GM18511 (cell line): ENCODE measurements at regions not wholly inside any gene's neighbourhood (a gene's known extent, or its start where the extent isn't known, plus 50 kb on each side); places are given as distances from the start of the nearest gene placed in this dataset.
A peak's percentile ranks its signal among the peaks of the same experiment; 100 is the strongest.
"Not testable (repeated sequence)": the region's sequence is repeated elsewhere in the genome, so short reads cannot be mapped to it uniquely, and the experiment has no call there.

Experiments used
- ATAC-seq: cut with Tn5 transposase; IDR thresholded peaks from one replicate; pipeline ENCODE4 v1.9.1; 2021; ENCODE audit warnings: mild to moderate bottlenecking, moderate library complexity; ENCODE audit not compliant: unreplicated experiment

- ATAC-seq, result not testable (repeated sequence)
These were observed 319.6 kb upstream of the FGF16 start for GRCh38 chrX:77127571-77127970.

- ATAC-seq, result no peak
These were observed 303.3 kb upstream of the FGF16 start for GRCh38 chrX:77143907-77144306.

DNA sequence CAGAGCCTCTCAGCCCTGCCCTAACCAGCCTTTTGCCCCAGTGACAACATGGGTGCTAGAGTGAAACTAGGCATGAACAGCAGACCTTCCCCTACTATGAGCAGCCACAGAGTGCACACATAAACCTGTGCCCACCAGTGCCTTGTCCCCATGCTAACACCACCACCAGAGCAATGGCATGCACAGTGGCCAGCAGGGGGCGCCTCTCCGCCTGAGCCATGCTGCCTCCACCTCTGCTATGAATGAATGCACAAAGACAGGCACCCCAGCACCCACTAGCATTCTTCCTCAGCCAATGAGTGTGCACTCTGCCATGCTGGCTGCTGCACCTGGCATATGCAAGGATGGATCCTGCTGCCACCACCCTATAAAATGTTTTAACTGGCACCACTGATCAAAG is 286.9 kb upstream of the FGF16 start:
- ATAC-seq, result no peak

DNA sequence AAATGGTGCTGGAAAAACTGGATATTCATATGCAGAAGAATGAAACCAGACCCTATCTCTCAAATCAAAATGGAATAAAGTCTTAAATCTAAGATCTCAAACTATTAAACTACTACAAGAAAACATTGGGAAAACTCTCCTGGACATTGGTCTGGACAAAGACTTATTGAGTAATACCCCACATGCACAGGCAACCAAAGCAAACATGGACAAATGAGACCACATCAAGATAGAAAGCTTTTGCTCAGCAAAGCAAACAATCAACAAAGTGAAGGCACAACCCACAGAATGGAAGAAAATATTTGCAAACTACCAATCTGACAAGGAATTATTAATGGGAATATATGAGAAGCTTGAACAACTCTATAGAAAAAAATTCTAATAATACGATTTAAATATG is 284.4 kb upstream of the FGF16 start:
- ATAC-seq, result no peak

DNA sequence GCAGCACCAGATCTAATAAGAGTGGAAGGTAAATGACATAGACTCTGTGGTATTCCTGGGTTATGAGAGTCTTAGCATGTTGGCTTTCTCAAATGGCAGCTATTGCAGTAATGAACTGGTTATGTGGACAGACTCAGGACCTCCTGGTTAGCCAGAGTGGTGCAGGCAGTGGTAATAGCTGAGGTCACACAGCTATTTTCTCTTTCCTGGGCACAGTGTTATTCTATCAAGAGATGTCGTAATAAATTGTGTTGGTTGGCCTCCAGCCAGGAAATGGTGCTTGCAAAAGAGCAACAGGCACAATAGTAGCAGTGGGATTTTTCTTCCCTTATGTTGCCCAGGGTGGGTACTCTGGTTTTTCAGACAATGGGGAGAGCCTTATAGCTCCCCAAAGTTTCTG is 279.2 kb upstream of the FGF16 start:
- ATAC-seq, result no peak

DNA sequence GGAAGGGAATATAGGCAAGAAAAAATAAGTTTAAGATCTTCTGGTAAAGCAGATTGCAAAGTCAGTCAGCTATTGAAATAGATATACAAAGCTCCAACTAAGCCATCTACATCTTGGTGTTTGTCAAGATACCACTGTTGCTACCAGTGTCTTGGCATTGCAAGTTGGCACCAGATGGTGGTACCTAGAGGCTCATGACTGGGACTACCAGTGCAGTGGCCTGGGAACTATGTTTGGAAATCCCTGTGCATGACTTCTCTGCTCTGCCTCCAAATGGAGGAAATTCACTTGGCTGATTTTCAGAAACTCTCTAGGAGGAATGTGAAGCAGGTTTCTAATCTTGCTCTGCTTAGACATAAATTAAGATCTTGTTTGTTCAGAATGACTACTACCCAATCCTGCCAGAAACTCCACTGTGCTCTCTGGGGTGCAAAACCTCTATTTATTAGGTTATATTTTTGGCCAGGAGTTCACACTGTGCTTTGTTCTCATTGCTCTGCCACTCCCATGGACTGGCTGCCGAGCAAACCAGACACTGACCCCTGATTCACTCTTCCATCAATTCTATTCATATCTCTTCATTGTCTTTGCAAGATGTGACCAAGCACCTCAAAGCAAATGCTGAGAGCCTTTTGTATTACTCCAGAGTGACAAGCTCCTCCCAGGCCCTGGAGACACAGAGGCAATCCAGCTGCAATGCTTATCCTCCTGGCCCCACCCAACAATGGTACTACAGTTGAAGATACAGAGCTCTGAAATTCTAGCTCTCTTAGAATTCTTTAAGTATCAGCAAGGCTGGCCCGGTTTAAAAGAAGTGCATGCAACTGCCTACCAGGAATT is 272.3 kb upstream of the FGF16 start:
- no peak for ATAC-seq

- ATAC-seq, result no peak
These were observed 246.5 kb upstream of the FGF16 start for GRCh38 chrX:77200663-77201062.

DNA sequence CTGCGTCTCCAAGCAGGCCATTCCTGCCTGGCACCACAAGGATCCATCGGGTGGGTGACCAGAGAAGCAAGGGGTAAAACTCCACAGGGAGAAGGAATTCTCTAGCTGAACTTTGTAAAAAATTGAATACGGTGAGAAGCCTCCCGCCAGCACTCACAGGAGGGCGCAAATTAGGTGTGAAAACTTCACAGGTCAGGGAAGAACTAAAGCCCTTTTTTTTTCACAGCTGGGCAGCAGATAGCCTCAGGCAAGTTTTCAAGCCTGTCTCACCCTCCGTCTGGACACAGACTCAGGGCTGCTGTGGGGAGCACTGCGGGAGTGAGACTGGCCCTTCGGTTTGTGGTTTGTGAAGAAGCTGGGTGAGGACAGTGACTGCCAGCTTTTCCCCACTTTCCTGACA is 224.1 kb upstream of the FGF16 start:
- ATAC-seq, result no peak

GRCh38 chrX:77264490-77264889 is 182.7 kb upstream of the FGF16 start:
- no peak for ATAC-seq

DNA sequence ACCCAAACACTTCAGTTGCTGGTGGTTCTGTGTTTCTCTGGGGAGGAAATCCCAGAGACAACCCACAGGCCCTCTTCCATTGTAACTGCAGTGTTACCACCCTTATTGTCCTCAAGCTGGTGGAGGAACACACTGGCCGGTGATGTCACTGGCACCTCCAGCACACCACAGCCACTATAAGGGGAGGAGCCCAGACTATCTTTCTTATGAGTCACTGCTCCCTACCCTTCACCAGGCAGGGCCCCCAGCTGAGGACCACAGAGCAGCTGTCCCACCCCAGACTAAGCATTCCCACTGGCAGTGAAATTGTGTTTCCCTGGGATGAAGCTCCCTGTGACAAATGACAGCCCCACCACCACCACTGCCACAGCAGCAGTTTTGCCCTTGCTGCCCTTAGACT is 171.8 kb upstream of the FGF16 start:
- ATAC-seq, result no peak

GRCh38 chrX:77276742-77277141 is 170.4 kb upstream of the FGF16 start:
- ATAC-seq, result no peak

- no peak for ATAC-seq
These were observed 169.3 kb upstream of the FGF16 start for GRCh38 chrX:77277911-77278310.

DNA sequence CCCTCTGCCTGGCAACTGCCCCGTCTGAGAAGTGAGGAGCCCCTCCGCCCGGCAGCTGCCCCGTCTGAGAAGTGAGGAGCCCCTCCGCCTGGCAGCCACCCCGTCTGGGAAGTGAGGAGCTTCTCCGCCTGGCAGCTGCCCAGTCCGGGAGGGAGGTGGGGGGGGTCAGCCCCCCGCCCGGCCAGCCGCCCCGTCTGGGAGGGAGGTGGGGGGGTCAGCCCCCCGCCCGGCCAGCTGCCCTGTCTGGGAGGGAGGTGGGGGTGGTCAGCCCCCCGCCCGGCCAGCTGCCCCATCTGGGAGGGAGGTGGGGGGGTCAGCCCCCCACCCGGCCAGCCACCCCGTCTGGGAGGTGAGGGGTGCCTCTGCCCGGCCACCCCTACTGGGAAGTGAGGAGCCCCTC is 167.8 kb upstream of the FGF16 start:
- not testable (repeated sequence) for ATAC-seq

GRCh38 chrX:77293331-77293995 is 153.7 kb upstream of the FGF16 start:
- ATAC-seq, result peak; percentile 80

DNA sequence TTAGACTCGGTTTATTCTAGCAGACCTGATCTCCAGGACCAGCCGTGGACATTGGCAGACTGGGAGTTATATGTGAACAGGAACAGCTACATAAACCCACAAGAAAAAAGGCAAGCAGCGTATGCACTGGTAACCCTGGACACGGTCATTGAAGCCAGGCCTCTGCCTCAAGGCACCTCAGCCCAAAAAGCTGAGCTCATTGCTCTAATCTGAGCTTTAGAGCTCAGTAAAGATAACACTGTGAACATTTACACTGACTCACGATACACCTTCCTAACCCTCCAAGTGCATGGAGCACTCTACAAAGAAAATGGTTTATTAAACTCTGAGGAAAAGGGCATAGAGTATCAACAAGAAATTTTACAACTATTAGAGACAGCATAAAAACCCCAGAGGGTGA is 148.9 kb upstream of the FGF16 start:
- no peak for ATAC-seq

DNA sequence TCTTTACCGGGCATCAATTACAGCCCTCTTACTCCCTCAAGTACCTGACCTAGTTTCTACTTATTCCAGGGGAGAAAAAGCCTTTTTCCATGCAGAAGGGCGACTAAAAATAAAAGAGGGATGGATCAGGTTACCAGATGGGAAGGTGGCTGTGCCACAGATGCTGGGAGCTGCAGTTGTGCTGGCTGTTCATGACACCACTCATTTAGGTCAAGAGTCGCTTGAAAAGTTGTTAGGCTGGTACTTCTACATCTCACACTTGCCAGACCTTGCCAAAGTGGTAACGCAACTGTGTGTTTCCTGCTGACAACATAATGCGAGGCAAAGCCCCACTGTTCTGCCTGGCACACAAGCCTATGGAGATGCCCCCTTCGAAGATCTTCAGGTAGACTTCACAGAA is 148.4 kb upstream of the FGF16 start:
- ATAC-seq, result no peak

DNA sequence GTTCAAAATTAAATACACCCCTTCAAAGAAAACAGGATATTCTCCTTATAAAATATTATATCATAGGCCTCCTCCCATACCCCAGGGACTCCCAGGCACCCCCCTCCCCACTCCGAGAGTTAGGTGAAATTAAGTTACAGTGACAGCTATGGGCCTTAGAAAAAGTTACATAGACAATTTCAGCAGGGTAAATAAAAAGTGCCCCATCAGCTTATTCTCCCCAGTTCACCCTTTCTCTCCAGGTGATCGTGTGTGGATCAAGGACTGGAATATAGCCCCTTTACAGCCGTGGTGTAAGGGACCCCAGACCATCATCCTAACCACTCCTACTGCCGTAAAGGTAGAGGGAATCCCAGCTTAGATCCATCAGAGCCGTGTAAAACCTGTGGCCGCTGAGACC is 147.6 kb upstream of the FGF16 start:
- ATAC-seq, result no peak

DNA sequence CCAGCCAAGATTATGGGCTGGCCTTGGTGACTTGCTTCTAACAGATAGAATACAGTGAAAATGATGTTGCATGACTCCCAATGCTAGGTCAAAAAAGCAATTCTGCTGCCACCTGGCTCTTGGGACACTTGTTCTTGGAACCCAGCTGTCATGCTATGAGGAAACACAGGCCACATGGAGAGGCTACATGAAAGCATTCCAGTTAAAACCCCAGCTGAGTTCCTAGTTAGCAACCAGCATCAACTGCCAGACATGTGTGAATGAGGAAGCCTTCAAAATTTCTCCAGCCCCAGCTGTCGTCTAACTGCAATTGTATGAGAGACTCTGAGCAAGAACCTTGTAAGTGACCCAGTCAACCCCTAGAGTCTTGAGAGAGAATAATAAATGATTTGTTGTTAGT is 105.2 kb upstream of the FGF16 start:
- ATAC-seq, result no peak

GRCh38 chrX:77346859-77347258 is 100.3 kb upstream of the FGF16 start:
- no peak for ATAC-seq

DNA sequence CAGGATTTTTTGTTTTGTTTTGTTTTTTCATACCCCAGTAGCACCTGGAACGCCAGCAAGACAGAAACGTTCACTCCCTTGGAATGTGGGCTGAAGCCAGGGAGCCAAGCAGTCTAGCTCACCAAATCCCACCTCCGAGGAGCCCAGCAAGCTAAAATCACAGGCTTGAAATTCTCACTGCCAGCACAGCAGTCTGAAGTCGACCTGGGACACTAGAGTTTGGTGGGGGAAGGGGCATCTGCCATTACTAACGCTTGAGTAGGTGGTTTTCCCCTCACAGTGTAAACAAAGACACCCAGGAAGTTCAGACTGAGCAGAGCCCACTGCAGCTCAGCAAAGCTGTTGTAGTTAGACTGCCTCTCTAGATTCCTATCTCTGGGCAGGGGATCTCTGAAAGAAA is 99.6 kb upstream of the FGF16 start:
- no peak for ATAC-seq

DNA sequence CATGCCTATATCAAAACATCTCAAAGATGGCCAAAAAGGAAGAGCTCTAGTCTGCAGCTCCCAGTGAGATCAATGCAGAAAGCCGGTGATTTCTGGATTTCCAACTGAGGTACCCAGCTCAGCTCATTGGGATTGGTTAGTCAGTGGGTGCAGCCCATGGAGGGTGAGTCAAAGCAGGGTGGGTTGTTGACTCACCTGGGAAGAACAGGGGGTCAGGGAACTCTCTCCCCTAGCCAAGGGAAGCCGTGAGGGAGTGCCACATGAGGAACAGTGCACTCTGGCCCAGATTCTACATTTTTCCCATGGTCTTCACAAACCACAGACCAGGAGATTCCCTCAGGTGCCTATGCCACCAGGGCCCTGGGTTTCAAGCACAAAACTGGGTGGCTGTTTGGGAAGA is 57.3 kb upstream of the FGF16 start:
- no peak for ATAC-seq

- not testable (repeated sequence) for ATAC-seq
These were observed 56.8 kb upstream of the FGF16 start for GRCh38 chrX:77390365-77390764.

DNA sequence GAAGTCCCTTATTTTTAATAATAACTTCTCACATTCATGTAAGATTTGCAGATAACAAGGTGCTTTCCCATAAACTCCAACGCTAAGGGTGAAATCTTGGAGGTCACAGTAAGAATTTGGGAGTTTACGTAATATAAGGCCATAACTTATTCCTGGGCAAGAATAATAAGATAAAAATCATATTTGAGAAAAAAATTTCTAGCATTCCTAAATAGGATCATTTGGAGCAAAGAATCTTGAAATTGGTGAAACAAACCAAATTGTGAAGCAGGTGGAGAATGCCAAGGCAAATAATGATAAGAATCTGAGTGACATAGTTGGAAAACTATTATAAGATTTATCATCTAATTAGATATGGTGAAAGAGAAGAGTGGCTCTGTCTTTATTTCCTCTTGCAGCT is 50.4 kb upstream of the FGF16 start:
- ATAC-seq, result no peak
